ENCODE measurements at regions not wholly inside any gene's neighbourhood (a gene's known extent, or its start where the extent isn't known, plus 50 kb on each side); places are given as distances from the start of the nearest gene placed in this dataset.

DNA sequence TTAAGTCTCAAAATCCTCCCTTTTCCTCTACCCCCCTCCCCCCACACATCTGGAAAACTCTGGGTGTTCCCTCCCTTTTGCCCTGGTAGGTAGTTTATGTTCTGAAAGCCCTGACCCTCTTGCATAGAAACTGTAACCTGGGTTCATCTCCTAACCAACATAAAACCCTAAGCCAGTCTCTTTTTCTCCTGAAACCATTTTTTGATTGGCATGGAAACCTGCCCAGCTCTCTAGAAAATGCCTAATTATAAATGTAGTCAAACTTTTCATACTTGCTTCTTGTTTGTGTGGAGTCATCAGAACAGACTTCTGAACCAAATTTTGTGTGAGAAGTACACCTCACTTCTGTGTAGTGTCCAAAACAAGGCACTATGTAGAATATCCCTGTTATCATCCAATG lies 1264.4 kb downstream of the SI start:
- H3K27ac ChIP-seq (ENCODE audit: low read length, poor library complexity, severe bottlenecking), result no peak overlapping the region
- no peak overlapping the region for H3K4ac ChIP-seq (ENCODE audit: low read depth in 1 of 2, low read length in 2 of 2)
- DNase-seq, result no peak
- no peak overlapping the region for H2BK12ac ChIP-seq (ENCODE audit: low read length in 2 of 2)
- no peak overlapping the region for H3K4me2 ChIP-seq (ENCODE audit: low read length, poor library complexity, severe bottlenecking)
- no peak overlapping the region for H2AK5ac ChIP-seq (ENCODE audit: low read length, severe bottlenecking)
- H4K91ac ChIP-seq (ENCODE audit: low read length), result no peak overlapping the region
- H3K9me3 ChIP-seq (ENCODE audit: control insufficient read depth, low read length), result peaks cover 13% of the 10 kb centered on the region
- no peak overlapping the region for H3K14ac ChIP-seq (ENCODE audit: low read length in 2 of 2)
- H2BK15ac ChIP-seq (ENCODE audit: low read depth, poor library complexity, severe bottlenecking), result no peak overlapping the region
- no peaks in the 10 kb centered on the region for H3K36me3 ChIP-seq (ENCODE audit: control insufficient read depth in 1 of 2, insufficient read depth in 2 of 2, low read depth in 1 of 2, low read length in 2 of 2)
- H4K8ac ChIP-seq (ENCODE audit: low read length), result no peak overlapping the region
- H3K79me1 ChIP-seq (replicated peaks; ENCODE audit: low read length, poor library complexity, severe bottlenecking), result no peaks in the 10 kb centered on the region
- H3K27me3 ChIP-seq (ENCODE audit: control insufficient read depth in 1 of 2, insufficient read depth in 1 of 2, low read length in 2 of 2), result no peaks in the 10 kb centered on the region
- no peak overlapping the region for H3K23ac ChIP-seq (ENCODE audit: low read length in 2 of 2)
- no peak overlapping the region for H2BK5ac ChIP-seq (ENCODE audit: low read depth, low read length, poor library complexity, severe bottlenecking)
- no peak overlapping the region for H2AFZ ChIP-seq (ENCODE audit: low read depth, low read length)
- H3K4me3 ChIP-seq (ENCODE audit: insufficient read depth in 1 of 2, low read depth in 1 of 2, low read length in 2 of 2), result no peak overlapping the region
- H3K18ac ChIP-seq (ENCODE audit: low read depth in 1 of 2, low read length in 2 of 2), result no peak overlapping the region
- H3K9ac ChIP-seq (ENCODE audit: low read length), result no peak overlapping the region
- no peaks in the 10 kb centered on the region for H3K4me1 ChIP-seq (ENCODE audit: control insufficient read depth, insufficient read depth, low read depth, low read length)
- H2BK120ac ChIP-seq (ENCODE audit: low read depth, low read length), result no peak overlapping the region

DNA sequence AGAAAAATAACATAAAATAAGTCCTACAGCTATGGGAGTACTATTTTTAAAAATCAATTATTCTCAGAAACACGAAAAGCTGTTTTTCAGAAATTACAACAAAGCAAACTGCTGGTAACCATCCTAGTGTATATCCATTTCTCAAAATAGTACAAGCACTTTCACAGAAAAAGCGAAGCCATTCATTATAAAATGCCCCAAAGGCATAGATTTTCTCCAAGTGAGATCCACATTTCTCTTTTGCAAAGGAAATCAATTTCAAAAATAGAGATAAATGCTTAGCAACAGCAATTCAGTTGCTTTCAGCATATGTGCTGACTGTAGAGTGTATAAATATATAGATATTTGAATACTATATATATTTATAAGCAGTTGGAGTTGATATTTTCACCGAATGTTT lies 1266.3 kb downstream of the SI start:
- Histone ChIP-seq H3K23ac (ENCODE audit: low read length in 2 of 2) (no peak overlapping the region), H3K4ac (ENCODE audit: low read depth in 1 of 2, low read length in 2 of 2) (no peak overlapping the region), H4K91ac (ENCODE audit: low read length) (no peak overlapping the region), H3K18ac (ENCODE audit: low read depth in 1 of 2, low read length in 2 of 2) (no peak overlapping the region), H3K9ac (ENCODE audit: low read length) (no peak overlapping the region), H3K27me3 (ENCODE audit: control insufficient read depth in 1 of 2, insufficient read depth in 1 of 2, low read length in 2 of 2) (no peaks in the 10 kb centered on the region), H2BK12ac (ENCODE audit: low read length in 2 of 2) (no peak overlapping the region), H2AK5ac (ENCODE audit: low read length, severe bottlenecking) (no peak overlapping the region), H3K36me3 (ENCODE audit: control insufficient read depth in 1 of 2, insufficient read depth in 2 of 2, low read depth in 1 of 2, low read length in 2 of 2) (no peaks in the 10 kb centered on the region), H3K14ac (ENCODE audit: low read length in 2 of 2) (no peak overlapping the region), H2BK5ac (ENCODE audit: low read depth, low read length, poor library complexity, severe bottlenecking) (no peak overlapping the region), H4K8ac (ENCODE audit: low read length) (no peak overlapping the region), H3K27ac (ENCODE audit: low read length, poor library complexity, severe bottlenecking) (no peak overlapping the region), H3K79me1 (replicated peaks; ENCODE audit: low read length, poor library complexity, severe bottlenecking) (no peaks in the 10 kb centered on the region), H3K9me3 (ENCODE audit: control insufficient read depth, low read length) (peaks cover 13% of the 10 kb centered on the region), H3K4me1 (ENCODE audit: control insufficient read depth, insufficient read depth, low read depth, low read length) (no peaks in the 10 kb centered on the region), H2BK15ac (ENCODE audit: low read depth, poor library complexity, severe bottlenecking) (no peak overlapping the region), H2BK120ac (ENCODE audit: low read depth, low read length) (no peak overlapping the region), H3K4me3 (ENCODE audit: insufficient read depth in 1 of 2, low read depth in 1 of 2, low read length in 2 of 2) (no peak overlapping the region), H3K4me2 (ENCODE audit: low read length, poor library complexity, severe bottlenecking) (no peak overlapping the region), H2AFZ (ENCODE audit: low read depth, low read length) (no peak overlapping the region)
- 92% methylated on average over 2 of the region's 3 CpGs for WGBS
- DNase-seq, result no peak

DNA sequence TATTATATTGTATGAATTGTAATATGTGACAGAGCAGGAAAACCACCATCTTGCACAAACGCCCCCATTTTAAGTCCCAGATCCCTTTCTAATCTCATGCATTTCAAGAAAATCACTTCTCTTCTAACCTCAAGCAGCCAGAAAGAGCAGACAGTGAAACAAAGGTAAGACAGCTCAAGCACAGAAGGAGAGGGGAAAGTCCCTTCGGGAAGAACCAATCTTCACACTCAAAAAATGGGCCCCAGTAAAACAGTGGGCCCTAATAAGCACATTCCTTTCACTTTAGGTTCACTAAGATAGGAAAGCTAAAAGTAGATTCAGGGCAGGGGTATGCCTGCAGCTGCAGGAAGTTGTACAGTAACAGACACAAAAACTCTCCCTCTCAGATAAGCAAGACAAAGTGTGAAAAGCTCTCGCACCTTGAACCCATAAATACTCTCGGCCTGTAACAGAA lies 1268.7 kb downstream of the SI start:
- Histone ChIP-seq H3K23ac (ENCODE audit: low read length in 2 of 2) (no peak overlapping the region), H3K9ac (ENCODE audit: low read length) (no peak overlapping the region), H2AFZ (ENCODE audit: low read depth, low read length) (no peak overlapping the region), H3K4me3 (ENCODE audit: insufficient read depth in 1 of 2, low read depth in 1 of 2, low read length in 2 of 2) (no peak overlapping the region), H3K18ac (ENCODE audit: low read depth in 1 of 2, low read length in 2 of 2) (no peak overlapping the region), H3K27ac (ENCODE audit: low read length, poor library complexity, severe bottlenecking) (no peak overlapping the region), H3K4me2 (ENCODE audit: low read length, poor library complexity, severe bottlenecking) (no peak overlapping the region), H3K14ac (ENCODE audit: low read length in 2 of 2) (no peak overlapping the region), H2AK5ac (ENCODE audit: low read length, severe bottlenecking) (no peak overlapping the region), H3K9me3 (ENCODE audit: control insufficient read depth, low read length) (peaks cover 3% of the 10 kb centered on the region), H2BK120ac (ENCODE audit: low read depth, low read length) (no peak overlapping the region), H3K4me1 (ENCODE audit: control insufficient read depth, insufficient read depth, low read depth, low read length) (no peaks in the 10 kb centered on the region), H3K4ac (ENCODE audit: low read depth in 1 of 2, low read length in 2 of 2) (no peak overlapping the region), H3K36me3 (ENCODE audit: control insufficient read depth in 1 of 2, insufficient read depth in 2 of 2, low read depth in 1 of 2, low read length in 2 of 2) (no peaks in the 10 kb centered on the region), H2BK15ac (ENCODE audit: low read depth, poor library complexity, severe bottlenecking) (no peak overlapping the region), H3K27me3 (ENCODE audit: control insufficient read depth in 1 of 2, insufficient read depth in 1 of 2, low read length in 2 of 2) (no peaks in the 10 kb centered on the region), H4K91ac (ENCODE audit: low read length) (no peak overlapping the region), H2BK5ac (ENCODE audit: low read depth, low read length, poor library complexity, severe bottlenecking) (no peak overlapping the region), H3K79me1 (replicated peaks; ENCODE audit: low read length, poor library complexity, severe bottlenecking) (no peaks in the 10 kb centered on the region), H4K8ac (ENCODE audit: low read length) (peak overlapping the region; percentile 84), H2BK12ac (ENCODE audit: low read length in 2 of 2) (no peak overlapping the region)
- 73% methylated on average over 3 of the region's 4 CpGs for WGBS
- DNase-seq, result peak; percentile 20

DNA sequence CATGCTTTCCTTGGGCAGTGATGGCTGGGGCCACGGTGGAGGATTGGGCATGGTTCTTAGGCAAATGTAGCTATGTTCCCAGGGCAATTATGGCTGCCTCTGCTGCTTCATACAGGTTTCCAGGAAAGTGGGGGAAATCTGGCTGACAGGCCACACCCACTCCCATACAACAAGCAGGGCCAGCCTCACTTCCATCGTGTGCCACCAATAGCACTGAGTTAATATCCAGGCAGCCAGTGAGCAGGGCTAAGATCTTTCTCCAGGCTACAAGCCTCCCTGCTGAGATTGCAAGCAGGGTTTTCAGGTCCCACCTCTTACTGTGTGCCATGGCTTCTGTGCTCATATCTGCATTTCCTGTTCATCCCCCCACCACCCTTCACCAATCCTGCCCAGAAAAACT lies 1291.9 kb downstream of the SI start:
- H3K18ac ChIP-seq (ENCODE audit: low read depth in 1 of 2, low read length in 2 of 2), result no peak overlapping the region
- H3K4me2 ChIP-seq (ENCODE audit: low read length, poor library complexity, severe bottlenecking), result no peak overlapping the region
- no peak overlapping the region for H4K8ac ChIP-seq (ENCODE audit: low read length)
- no peak overlapping the region for H3K4me3 ChIP-seq (ENCODE audit: insufficient read depth in 1 of 2, low read depth in 1 of 2, low read length in 2 of 2)
- no peak overlapping the region for H2AFZ ChIP-seq (ENCODE audit: low read depth, low read length)
- no peak overlapping the region for H2BK15ac ChIP-seq (ENCODE audit: low read depth, poor library complexity, severe bottlenecking)
- H2AK5ac ChIP-seq (ENCODE audit: low read length, severe bottlenecking), result no peak overlapping the region
- DNase-seq, result no peak
- no peak overlapping the region for H2BK12ac ChIP-seq (ENCODE audit: low read length in 2 of 2)
- no peaks in the 10 kb centered on the region for H3K36me3 ChIP-seq (ENCODE audit: control insufficient read depth in 1 of 2, insufficient read depth in 2 of 2, low read depth in 1 of 2, low read length in 2 of 2)
- H3K27me3 ChIP-seq (ENCODE audit: control insufficient read depth in 1 of 2, insufficient read depth in 1 of 2, low read length in 2 of 2), result no peaks in the 10 kb centered on the region
- no peak overlapping the region for H4K91ac ChIP-seq (ENCODE audit: low read length)
- no peak overlapping the region for H3K27ac ChIP-seq (ENCODE audit: low read length, poor library complexity, severe bottlenecking)
- H3K14ac ChIP-seq (ENCODE audit: low read length in 2 of 2), result no peak overlapping the region
- no peak overlapping the region for H3K23ac ChIP-seq (ENCODE audit: low read length in 2 of 2)
- H3K9ac ChIP-seq (ENCODE audit: low read length), result no peak overlapping the region
- H3K4me1 ChIP-seq (ENCODE audit: control insufficient read depth, insufficient read depth, low read depth, low read length), result peaks cover 2% of the 10 kb centered on the region
- H3K9me3 ChIP-seq (ENCODE audit: control insufficient read depth, low read length), result peaks cover 6% of the 10 kb centered on the region
- 95% methylated on average over 2 of the region's 2 CpGs for WGBS
- H3K4ac ChIP-seq (ENCODE audit: low read depth in 1 of 2, low read length in 2 of 2), result no peak overlapping the region
- no peaks in the 10 kb centered on the region for H3K79me1 ChIP-seq (replicated peaks; ENCODE audit: low read length, poor library complexity, severe bottlenecking)
- H2BK5ac ChIP-seq (ENCODE audit: low read depth, low read length, poor library complexity, severe bottlenecking), result no peak overlapping the region
- H2BK120ac ChIP-seq (ENCODE audit: low read depth, low read length), result no peak overlapping the region

Data from mesenchymal stem cell (in vitro differentiated cells and primary cell).